Hepatic stellate cell (primary cell): ENCODE measurements at regions not wholly inside any gene's neighbourhood (a gene's known extent, or its start where the extent isn't known, plus 50 kb on each side); places are given as distances from the start of the nearest gene placed in this dataset.
"Not testable (repeated sequence)": the region's sequence is repeated elsewhere in the genome, so short reads cannot be mapped to it uniquely, and the experiment has no call there.

ENCODE experiments used
- DNase-seq: peaks from one replicate; pipeline ENCODE4 v3.0.0; 2011; ENCODE audit warnings: low spot score

DNA sequence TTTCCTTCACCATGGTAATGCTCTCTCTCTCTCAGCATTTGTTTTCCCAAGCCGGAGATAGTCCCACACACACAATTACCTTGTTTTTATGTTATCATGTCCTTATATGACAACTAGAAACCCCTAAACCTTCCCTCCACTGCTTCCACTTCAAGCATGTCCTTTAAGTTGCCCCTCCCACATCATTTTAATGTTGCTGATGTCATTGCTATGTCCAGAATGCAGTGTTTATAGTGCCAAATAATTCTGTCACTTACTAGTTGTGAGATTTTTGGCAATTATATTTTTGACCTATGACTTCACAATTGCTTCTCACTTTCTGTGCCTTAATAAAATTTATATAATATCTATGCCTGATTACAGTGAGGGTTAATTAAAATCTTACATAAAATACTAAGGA is 645.9 kb downstream of the XPNPEP1 start:
- no peak for DNase-seq

DNA sequence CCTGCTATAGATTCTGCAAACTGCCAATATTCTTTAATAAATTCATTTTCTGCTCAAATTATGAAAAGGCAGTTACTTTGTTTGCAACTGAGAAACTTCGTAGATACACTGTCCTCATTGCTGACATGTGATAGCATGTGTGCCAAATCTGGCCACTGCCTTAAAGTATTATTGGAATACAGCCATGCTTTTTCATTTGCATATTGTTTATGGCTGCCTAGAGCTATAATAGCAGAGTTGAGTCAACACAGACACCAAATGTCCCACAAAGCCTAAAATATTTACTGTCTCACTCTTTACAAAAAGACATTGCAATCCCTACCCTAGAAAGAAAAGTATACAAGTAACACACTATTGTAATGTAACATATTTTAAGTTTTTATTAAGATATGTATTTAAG is 647.4 kb downstream of the XPNPEP1 start:
- no peak for DNase-seq

DNA sequence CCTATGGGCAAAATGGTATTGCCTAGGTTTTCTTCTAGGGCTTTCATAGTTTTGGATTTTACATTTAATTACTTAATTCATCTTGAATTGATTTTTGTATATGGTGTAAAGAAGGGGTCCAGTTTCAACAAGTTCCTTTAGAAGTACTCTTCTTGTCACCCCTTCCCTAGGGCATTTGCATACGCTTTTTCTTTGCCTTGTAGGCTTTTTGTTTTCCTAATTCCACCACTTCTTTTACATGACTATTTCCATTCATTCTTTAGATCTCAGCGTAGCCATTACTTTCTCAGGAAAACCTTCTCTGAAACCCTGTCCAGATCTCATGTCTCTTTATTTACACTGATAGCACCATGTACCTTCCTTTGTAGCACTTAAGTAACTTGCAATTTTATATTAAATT is 648.6 kb downstream of the XPNPEP1 start:
- no peak for DNase-seq

DNA sequence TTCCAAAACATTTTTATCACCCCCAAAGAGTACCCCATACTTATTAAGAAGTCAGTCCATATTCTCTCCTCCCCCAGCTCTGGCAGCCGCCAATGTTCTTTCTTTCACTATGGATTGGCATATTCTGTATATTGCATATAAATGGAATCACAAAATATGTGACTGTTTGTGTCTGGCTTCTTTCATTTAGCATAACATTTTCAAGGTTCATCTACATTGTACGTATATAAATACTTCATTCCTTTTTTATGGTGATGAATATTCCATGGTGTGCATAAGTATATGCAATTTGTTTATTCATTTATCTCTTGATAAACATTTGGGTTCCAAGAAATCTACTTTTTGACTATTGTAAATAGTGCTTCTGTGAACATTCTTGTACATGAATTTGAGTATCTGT is 653.1 kb downstream of the XPNPEP1 start:
- no peak for DNase-seq

DNA sequence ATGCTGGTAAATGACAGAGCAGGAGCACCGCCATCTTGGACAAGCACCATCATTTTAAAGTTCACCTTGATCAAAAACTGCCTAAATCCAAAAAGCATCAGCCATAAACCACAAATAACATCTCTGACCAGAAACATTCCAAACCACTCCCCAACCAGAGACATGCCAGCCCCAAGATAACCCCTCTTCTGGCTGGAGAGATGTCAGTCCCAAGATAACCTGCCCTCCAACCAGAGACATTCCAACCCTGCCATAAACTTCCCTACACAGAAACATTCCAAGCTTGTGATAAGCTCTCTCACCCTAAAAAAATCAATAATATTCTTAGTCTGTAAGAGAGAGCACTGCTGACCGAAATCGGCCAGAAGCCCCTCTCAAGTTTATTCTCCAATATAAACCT is 659.3 kb downstream of the XPNPEP1 start:
- DNase-seq = no peak

DNA sequence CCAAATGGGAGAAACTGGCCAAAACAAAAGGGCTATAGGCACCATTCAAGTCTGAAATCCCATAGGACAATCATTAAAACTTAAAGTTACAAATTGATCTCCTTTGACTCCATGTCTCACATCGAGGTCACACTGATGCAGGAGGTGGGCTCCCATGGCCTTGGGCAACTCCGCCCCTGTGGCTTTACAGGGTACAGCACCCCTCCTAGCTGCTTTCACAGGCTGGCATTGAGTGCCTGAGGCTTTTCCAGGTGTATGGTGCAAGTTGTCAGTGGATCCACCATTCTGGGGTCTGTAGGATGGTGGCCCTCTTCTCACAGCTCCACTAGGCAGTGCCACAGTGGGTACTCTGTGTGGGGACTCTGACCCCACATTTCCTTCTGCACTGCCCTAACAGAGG is 662.1 kb downstream of the XPNPEP1 start:
- no peak for DNase-seq

DNA sequence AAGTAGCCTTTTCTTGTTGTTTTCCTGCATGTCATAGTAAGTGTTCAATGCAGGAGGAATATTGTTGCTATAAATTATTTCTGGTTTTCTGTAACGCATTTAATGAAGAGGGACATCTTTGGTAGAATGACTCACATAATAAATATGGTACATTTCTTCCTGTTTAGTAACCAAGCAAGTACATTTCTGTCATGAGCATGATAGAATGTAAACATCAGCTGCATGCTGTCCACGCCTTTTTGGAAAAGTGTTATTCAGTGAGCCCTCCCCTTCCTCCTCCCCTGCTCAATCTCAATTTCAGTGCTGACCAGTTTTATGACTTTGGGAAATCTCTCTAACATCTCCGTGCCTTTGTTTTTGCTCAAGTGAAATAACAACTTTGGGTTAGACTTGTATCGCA is 664.0 kb downstream of the XPNPEP1 start:
- peak; percentile 18 for DNase-seq

DNA sequence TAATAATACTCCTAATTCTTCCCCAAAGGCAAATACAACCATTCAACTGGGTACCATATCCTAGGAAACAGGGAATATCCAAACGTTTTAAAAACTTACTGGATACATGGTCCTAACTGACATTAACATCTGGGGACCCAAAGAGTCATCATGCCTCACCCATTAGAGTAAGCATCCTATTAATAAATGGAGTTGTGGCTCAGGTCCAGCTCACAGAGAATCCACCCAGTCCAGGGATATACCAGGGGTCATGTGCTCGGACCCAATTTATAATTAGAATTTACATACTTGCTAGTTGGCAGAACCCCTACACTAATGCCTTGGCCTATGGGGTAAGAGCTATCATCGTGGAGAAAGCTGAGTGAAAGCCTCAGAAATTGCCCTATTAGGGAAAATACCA is 670.0 kb downstream of the XPNPEP1 start:
- DNase-seq = no peak

DNA sequence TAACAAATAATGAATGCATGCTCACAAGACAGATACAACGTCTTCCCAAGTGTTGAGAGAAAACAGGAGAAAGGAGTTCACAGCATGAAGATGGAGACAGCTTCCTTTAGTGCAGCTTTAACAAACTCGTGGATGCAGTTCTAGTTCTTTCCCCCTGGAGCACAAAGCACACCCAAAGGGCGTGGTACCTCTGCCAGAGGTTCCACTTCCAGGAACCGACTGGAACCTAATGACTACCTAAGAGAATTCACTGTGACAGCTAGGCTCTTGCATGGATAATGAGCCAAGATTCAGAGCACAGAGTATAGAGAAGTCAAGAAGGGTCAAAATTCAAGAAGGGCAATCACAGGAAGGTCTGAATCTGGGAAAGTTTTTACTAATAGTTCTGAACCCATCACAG is 673.2 kb downstream of the XPNPEP1 start:
- DNase-seq = no peak

DNA sequence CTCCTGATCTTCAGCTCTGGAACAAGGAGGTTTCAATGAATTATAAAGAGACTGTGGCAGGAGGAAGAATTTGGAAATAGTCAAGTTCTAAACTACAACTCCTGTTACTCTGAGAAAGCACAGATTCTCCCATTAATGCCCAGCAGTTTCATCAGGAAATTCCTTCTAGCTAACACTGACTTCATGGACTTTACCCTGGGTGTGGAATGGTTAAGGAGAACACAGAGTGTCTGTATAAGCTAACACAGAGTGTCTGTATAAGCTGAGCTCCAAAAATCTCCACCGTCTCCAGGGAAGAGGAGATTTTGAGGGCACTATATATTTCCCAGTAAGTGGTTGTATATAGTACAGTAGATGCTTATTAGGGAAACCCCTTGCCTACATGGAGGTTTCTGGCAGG is 675.5 kb downstream of the XPNPEP1 start:
- no peak for DNase-seq

DNA sequence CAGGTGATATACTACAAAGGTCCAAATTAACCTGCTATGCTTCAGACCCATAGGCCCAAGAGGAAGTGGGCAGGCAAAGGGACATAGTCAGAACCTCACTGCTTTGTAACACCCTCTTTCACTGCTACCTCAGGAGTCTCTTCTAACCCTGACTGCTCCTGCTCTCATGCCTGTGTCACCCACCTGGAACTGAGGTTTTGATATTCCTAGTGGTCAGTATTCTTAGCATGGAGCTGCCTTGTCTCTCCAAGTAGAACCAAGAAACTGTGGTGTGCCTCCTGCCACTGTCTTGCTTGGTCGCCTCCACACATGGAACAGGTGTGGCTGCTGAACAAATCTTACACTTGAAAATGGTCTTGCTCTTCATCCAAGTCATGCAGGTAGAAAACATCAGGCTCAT is 677.5 kb downstream of the XPNPEP1 start:
- DNase-seq = no peak

DNA sequence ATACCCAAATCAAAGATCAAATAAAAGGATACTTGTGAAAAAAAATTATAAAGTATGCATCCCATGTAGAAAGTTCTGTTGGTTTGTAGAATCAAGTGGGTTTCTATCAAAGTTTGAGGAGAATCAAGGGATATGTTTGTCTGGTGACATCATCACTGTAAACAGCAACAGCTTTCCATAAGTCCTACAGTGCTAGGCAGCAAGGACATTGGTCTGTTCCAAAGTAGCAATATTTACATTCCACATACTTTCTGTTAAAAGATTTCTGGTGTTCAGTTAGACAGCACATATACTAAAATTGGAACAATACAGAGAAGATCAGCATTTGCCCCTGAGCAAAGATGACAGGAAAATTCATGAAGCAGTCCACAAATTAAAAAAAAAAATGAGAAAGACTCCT is 683.9 kb downstream of the XPNPEP1 start:
- DNase-seq = no peak

DNA sequence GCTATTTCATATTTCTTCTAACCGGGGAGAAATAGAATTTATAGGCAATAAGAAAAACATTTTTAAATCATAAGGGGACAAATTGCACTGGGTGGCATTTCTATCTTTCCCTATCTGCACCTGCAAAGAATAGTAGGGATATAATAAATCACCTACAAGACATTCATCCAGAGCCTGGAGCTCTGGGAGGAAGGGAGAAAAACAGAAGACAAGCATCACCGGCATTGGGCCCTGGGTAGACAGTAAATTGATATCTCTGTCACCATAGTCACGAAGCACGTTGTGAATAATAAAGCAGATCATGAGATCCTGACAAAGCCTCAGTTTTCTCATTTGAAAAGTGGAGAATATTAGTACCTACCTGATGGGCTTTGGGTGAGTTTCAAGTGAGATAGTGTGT is 685.6 kb downstream of the XPNPEP1 start:
- no peak for DNase-seq

DNA sequence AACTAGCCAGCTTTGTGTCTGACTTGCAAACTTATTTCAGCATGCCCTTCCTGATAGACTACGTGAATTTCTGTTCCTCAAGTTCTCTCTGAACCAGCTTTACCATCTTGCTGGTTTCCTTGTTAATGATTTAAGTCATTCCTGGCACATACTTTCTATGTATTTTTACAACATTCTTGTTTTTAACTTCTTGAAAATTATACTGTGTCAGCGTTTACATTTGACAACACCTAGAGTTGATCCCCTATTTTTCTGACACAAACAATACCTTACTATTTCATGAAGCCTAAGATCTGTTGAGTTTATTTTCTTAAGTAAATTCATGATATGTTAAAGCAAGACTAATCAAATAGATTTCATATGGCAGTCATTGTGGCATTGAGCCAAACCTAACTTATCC is 686.3 kb downstream of the XPNPEP1 start:
- DNase-seq = no peak

DNA sequence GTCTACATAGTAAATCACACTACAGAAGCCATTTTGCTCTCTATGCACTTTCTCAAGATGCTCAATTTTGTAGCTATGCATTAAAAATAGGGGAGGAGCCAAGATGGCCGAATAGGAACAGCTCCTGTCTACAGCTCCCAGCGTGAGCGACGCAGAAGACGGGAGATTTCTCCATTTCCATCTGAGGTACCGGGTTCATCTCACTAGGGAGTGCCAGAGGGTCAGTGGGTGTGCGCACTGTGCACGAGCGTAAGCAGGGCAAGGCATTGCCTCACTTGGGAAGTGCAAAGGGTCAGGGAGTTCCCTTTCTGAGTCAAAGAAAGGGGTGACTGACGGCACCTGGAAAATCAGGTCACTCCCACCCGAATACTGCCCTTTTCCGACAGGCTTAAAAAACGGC is 699.8 kb downstream of the XPNPEP1 start:
- not testable (repeated sequence) for DNase-seq

DNA sequence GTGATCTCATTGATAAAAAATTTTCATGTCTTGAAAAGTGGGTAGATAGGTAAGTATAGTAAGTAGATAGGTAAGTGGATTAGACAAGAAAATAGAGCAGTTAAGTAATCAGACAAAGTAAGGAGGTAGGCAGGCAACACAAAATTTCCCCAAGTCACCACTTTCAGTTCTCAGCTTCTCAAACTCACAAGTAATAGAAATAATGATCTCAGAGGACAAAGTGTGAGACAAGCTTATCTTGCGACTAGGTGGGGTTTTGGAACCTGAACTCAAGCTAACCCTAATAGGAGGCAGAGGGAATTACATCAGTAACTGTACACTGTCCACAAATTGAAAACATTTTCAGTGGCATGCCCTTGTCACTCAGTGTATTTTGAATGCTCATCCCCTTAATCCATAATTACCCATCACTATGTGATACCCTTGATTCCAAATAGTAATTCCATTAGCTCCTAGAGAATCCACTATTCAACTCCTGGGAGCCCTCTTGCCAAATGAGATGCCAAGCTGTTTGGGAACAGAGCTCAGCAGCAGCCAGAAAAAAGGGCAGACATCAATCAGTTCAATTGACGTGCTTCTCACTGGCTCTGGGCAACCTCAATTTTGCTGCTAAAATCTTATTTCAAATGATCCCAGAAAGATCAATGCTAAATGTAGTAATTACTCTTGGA is 703.2 kb downstream of the XPNPEP1 start:
- no peak for DNase-seq

DNA sequence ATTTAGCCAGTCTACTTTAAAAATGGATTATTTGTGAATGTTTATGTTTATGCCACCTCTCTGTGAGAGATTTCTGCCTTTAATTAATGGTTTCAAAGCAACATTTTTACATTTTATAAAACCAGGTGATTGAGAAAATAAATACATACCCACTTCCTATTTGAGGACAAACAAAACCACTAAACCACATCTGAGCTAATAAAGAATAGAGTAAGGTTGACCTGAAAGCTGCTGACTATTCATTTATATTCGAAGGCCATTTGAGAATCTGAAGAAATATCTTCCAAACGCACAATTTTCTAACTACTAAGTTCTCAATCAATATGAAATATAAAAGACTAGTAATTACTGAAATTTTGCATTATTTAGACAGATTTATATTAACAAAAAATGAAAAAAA is 705.1 kb downstream of the XPNPEP1 start:
- no peak for DNase-seq

DNA sequence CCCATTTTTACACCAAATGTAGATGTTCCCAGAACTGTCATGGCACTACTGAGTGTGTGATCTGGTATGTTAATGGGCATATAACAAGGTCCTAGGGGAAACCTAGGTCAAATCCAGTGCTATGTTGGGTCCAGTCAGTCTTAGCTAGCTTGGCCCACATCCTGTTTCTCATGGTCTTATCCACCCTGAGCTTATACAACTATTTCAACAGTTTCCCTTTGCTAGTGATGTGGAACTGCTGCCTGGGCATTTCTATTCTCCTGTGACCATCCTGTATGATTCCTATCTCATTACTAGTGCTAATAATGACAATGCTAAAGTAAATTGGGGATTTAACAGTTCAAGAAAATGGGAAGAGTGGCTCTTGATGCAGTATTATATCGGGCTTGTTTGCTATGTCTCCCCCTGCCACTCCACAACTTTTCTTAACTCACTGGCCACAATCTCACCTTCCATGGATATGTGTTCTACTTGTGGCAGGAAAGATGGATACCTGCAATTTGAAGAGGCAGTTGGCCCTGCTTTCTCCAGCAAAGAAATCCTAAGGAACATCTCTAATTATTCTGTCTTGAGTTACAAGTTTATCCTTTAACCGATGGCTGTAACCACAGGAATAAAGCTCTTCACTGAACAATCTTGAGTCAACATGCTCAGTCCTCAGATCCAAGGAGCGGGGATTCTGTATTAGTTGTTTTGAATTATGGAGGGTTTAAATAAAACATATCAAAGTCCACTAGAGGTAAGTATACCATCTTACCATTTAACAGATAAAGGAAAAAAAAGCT is 707.8 kb downstream of the XPNPEP1 start:
- no peak for DNase-seq

DNA sequence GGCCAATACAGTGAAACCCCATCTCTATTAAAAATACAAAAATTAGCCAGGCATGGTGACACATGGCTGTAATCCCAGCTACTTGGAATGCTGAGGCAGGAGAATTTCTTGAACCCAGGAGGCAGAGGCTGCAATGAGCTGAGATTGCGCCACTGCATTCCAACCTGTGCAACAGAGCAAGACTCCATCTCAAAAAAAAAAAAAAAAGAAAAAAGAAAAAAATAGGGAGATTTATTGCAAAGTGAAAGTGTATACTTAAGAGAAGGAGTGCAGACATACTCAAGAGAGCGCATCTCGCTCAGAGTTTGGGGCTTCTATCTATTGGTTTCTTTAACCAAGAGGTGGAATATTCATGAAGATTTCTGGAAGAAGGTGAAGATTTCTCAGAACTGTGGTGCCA is 708.4 kb downstream of the XPNPEP1 start:
- not testable (repeated sequence) for DNase-seq

DNA sequence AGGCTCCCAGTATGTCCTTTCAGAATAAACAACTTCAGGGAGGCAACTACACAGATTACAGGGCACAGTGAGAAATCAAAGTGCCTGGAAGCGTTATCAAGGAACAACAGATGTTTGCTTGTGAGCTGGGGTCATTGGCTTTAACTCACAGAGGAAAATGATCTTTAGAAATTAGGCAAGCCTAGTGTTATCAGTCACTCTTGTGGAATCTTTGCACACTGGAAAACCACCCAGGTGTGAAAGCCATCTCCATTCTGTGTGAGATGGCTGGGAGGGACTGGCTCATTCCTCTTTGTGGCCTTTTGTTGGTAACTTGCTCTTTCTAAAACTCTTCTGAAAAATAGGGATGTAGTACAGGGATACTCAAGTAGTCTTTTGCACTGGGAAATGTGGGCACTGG is 716.0 kb downstream of the XPNPEP1 start:
- DNase-seq = no peak

DNA sequence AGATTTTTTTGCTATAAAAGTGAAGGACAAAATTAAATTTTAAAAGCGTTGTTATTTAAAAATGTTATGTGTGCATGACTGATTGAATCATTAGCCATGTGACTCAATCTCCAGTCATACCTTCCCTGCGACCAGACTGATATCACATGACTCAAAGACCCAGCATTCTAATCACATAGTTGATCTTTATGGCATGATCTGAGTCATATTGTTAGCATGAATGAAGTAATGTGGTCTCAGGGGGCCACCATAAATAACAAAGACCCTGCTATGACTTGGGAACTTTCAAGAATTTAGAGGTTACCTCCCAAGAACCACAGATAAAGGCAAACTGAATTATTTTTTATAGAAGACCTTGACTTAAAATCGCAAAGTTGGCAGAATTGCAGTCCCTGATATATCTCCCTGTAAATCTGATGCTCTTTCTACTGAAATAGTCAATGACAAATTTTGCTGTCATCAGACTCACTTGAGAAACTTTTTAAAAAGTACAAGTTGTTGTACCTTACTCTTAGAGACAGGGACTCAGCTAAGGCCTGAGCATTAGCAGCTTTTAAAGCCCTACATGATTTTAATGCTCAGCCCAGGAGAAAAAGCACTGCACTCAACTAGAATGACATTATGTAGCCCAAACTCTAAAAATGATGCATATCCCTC is 717.3 kb downstream of the XPNPEP1 start:
- DNase-seq = peak; percentile 49

DNA sequence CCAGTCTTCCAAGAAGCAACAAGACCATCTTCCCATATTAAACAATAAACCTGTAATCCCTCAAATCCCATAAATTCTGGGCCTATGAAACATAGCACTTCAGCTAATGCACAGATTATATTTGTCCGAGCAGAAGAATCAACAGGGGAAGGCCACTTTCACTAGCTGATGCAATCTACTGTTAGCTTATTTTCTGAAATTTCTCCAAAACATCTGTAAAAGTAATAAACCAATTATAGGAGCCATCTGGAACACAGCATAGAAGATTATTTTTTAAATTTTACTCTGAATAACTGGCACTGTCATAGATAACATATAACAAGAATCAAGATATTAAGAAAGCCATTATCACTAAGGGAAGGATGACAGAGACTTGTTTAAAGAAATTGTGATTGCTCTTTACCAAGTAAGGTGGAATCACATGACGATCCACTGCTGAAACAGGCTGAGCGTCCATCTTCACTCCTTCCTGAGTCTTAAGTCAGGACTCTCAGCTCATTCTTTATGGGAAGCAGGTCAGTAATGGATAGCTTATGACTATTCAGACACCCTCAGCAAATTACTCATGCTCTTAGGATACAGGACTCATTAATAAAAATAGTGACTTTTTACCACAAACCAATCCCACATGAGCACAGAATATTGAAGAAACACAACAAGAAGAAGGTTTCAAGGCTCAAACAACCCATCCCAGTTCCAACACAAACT is 719.5 kb downstream of the XPNPEP1 start:
- no peak for DNase-seq

DNA sequence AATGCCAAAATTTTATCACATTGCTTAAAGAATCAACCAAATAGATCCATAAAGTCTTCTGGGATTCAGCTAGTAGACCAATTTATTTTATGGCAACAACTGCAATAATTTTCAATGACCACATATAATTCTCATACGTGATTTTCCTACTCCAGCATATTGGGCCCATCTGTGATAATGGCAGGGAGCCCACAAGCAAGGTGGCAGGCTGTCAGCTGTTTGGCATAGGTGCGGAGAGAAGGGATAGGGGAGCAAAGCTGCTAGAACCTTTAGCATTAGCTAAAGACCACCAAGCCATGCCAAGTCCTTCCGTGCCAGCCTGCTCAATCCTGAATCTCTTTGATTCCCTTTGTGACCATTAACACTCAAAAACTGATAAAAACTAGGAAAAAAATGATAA is 721.2 kb downstream of the XPNPEP1 start:
- no peak for DNase-seq
